GM18519 (cell line): ENCODE measurements at regions not wholly inside any gene's neighbourhood (a gene's known extent, or its start where the extent isn't known, plus 50 kb on each side); places are given as distances from the start of the nearest gene placed in this dataset.
"Not testable (repeated sequence)": the region's sequence is repeated elsewhere in the genome, so short reads cannot be mapped to it uniquely, and the experiment has no call there.

Experiments used
- ATAC-seq: cut with Tn5 transposase; IDR thresholded peaks from one replicate; pipeline ENCODE4 v1.9.1; 2021; ENCODE audit warnings: mild to moderate bottlenecking, moderate library complexity; ENCODE audit not compliant: unreplicated experiment, low FRiP score

- no peak for ATAC-seq
Observed at GRCh38 chr15:66882251-66883020, 180.4 kb downstream of the SMAD6 start.

GRCh38 chr15:66883284-66883911 lies 181.4 kb downstream of the SMAD6 start:
- no peak for ATAC-seq

- no peak for ATAC-seq
Observed at GRCh38 chr15:66884115-66884622, 181.2 kb upstream of the SMAD3 start.

GRCh38 chr15:66884661-66885237 lies 180.7 kb upstream of the SMAD3 start:
- ATAC-seq, result no peak

DNA sequence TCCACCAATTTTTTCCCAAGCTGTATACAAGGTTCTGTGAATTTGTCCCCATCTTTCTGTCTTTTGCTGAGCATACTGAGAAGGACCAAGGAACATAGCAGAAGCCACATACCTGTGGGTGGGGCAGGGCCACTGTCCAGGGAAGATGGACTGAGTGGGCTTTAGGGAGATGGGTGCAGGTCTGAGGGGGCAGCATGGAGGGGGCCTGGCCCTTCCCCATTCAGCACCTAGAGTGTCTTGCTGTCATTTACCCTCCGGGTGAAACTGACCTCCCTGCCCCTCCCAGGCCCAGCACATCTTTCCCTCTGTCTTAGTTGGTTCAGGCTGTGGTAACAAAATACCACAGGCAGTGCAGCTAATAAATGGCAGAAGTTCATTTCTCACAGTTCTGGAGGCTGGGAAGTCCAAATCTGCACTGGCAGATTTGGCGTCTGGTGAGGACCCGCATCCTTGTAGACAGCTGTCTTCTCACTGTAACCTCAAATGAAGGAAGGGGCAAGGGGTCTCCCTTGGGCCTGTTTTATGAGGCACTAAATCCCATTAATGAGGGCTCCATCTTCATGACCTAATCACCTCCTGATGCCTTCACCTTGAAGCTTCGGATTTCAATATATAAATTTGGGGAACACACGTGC lies 180.0 kb upstream of the SMAD3 start:
- ATAC-seq, result no peak

- ATAC-seq, result no peak
Observed at GRCh38 chr15:66886241-66886675, 179.1 kb upstream of the SMAD3 start.

DNA sequence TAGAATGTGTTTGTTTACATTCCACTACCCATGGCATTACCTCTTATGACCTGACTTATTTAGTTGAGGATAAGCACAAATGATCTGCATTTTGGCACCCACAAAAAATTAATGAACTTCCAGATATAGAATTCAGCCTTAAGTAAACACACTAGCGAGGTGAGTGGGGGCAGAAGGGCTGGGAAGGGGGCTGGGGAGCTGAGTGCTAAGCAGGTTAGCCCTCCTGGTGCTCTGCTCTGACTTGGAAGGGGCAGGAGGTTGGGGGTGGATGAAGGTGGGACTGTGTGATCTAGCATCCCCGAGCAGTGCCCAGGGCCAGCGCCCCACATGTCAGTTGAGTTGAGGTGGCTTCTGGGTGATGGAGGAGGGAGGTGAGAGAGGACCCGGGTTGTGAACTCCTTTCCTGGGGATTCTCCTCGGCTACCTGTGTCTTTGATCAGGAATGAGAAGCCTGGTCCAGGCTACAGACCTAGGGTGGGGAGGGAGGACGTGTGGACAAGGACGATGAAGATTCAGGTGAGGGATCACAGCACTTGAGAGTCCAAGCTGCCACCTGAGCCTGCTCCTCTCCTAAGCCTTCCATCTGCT lies 178.6 kb upstream of the SMAD3 start:
- no peak for ATAC-seq

GRCh38 chr15:66889298-66889697 lies 176.1 kb upstream of the SMAD3 start:
- ATAC-seq, result not testable (repeated sequence)

DNA sequence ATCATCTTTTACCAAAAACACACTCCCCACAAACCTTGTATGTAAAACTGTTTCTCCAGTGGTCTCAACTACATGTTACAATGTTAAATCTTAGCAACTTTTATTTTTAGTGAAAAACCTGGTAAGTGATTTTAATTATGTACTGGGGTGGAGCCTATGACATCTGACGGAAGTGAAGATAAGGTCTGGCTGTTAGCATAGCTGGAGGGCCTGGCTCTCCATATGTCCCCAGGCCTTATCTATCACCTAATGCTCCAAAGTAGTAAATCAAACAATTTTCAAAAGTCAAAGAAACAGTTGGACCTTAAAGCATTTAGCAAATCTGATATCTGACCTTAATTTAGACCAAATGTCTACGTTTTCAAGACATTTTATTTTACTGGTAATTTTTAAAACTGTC lies 173.6 kb upstream of the SMAD3 start:
- no peak for ATAC-seq

DNA sequence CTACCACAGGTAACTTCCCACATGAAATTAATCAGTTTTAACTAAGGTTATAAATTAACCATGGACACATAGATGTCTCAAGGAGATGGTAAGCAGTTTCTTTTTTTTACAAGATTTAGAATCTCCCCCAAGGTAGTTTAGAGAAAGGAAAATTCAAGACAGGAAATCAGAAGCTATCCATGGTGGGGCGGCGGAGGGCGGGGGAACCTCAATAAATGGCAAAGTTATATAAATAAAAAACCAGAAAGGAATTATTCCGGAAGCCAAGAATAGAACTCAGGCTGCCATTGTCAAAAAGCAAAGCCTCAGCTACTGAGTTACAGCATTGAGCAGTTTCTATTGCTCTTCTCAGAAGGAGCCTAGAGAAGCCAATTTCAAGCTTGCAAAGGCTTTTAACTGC lies 172.1 kb upstream of the SMAD3 start:
- ATAC-seq, result no peak

DNA sequence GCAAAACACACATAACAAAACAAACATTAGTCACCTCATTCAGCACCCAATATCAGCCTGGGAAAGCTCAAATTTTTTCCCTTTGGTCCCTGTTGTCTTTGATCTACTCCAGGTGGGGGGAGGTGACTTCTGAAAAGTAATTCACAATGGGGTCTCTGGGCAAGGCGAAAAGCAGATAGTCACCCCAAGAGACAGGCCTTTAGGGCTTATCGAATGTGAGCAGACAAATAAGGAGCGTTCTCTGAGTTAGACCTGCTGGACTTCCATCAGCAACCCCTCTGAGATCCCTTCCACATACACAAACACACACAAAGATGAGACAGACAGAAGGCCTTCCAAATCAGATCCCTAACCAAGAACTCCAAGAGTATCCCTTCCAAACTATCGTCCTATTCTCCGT lies 171.0 kb upstream of the SMAD3 start:
- ATAC-seq, result no peak

- no peak for ATAC-seq
Observed at GRCh38 chr15:66894986-66895780, 170.2 kb upstream of the SMAD3 start.

- no peak for ATAC-seq
Observed at GRCh38 chr15:66895794-66896453, 169.5 kb upstream of the SMAD3 start.

GRCh38 chr15:66896611-66897010 lies 168.8 kb upstream of the SMAD3 start:
- no peak for ATAC-seq

GRCh38 chr15:66897416-66897815 lies 168.0 kb upstream of the SMAD3 start:
- ATAC-seq, result no peak

DNA sequence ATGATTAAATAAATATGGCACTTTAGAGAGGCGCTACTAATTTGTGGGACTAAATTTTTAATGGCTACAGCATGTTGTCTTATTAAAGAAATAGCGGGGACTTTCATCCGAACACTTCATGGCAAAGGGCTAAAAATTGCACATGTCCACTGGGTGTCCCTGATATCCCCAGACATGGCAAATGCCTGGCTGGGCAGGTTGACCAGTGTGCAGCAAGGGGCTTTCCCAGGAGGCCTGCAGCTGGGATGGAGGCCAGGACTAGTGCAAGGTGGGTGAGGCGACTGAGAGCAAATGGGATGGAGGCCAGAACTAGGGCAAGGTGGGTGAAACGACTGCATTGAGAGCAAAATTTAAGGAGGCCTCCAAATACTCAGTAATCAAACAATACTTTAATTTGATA lies 167.4 kb upstream of the SMAD3 start:
- ATAC-seq, result no peak

DNA sequence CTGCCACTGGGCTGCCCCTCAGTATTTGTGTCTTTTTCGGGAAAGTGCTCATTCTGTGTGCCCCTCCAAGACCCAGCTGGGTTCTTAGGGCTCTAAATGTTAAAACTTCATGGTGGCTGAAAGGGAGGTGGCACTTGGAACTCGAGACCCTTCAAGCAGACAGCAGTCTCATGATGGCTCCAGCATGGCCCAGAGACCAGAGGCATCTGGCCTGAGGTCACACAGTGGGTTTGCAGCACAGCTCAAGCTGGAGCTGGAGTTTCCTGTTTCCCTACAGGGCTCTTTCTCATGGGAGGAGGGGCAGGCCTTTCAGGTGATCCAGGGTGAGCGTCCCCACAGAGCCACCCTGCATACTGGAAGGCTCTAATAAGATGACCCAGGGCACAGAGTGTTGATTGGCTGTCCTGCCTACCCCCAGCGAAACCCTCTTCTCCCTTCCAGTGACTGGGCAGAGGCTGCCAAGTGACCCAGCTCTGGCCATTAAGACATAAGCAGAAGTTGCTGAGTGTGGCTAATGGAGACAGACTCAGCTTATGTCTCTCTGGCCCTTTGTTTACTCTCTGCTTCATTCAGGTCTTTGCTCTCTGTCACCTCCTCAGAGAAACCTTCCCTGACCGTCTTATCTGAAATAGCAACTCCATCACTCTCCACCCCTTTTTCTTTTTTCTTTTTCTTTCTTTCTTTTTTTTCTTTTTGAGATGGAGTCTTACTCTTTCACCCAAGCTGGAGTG lies 166.6 kb upstream of the SMAD3 start:
- no peak for ATAC-seq

DNA sequence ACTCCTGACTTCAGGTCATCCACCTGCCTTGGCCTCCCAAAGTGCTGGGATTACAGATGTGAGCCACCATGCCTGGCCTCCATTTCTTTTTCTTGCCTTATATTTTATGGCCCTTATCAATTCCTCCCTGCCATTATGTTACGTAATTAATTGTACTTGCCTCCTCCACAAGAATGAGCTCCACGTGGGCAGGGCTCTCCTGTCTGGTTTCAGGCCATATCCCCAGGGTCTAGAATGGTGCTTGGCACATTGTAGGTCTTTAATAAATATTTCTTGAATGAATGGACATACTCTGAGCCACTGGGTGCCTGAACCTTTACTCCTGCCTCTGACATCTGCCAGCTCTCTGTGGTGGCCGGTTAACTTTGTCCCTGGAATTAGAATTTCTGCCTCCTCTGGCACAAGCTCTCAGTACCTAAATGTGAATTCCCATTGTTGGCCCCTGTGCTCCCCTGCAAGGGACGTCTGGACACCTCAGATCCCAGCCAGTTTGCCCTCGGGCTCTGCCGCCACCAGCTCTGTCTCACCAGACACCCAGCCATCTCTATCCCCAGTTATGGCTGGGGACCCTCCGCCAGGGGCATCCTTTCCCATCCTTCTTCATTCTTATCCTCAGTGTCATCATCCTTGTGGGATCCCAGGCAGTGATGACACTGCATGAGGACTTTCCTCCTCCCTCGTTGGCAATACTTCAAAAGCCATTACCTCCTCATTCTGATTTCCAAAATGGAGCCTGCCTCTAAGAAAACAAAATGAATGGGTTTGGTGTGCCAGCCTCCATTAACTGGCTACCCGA lies 165.6 kb upstream of the SMAD3 start:
- ATAC-seq, result no peak
